ENCODE measurements at regions not wholly inside any gene's neighbourhood (a gene's known extent, or its start where the extent isn't known, plus 50 kb on each side); places are given as distances from the start of the nearest gene placed in this dataset.
"Not testable (repeated sequence)": the region's sequence is repeated elsewhere in the genome, so short reads cannot be mapped to it uniquely, and the experiment has no call there.

GRCh38 chr6:27775138-27775795 lies 136.9 kb downstream of the OR2B2 start:
- DNase-seq (ENCODE audit: low read depth in 3 of 3, low spot score in 2 of 3), result not testable (repeated sequence)

GRCh38 chr6:27774264-27774600 lies 138.0 kb downstream of the OR2B2 start:
- DNase-seq (ENCODE audit: low read depth in 3 of 3, low spot score in 2 of 3), result not testable (repeated sequence)

- not testable (repeated sequence) for DNase-seq (ENCODE audit: low read depth in 3 of 3, low spot score in 2 of 3)
Measured at GRCh38 chr6:27773542-27774263, 138.5 kb downstream of the OR2B2 start.

GRCh38 chr6:27772261-27773001 lies 139.8 kb downstream of the OR2B2 start:
- DNase-seq (ENCODE audit: low read depth in 3 of 3, low spot score in 2 of 3), result peak in 1 of 3 donors; percentile 65

GRCh38 chr6:27771235-27771634 lies 141.0 kb downstream of the OR2B2 start:
- DNase-seq (ENCODE audit: low read depth in 3 of 3, low spot score in 2 of 3), result no peak

GRCh38 chr6:27770724-27771123 lies 141.5 kb downstream of the OR2B2 start:
- no peak for DNase-seq (ENCODE audit: low read depth in 3 of 3, low spot score in 2 of 3)

GRCh38 chr6:27768556-27768955 lies 143.6 kb downstream of the OR2B2 start:
- no peak for DNase-seq (ENCODE audit: low read depth in 3 of 3, low spot score in 2 of 3)

- no peak for DNase-seq (ENCODE audit: low read depth in 3 of 3, low spot score in 2 of 3)
Measured at GRCh38 chr6:27767851-27768250, 144.3 kb downstream of the OR2B2 start.

GRCh38 chr6:27766405-27766804 lies 145.8 kb downstream of the OR2B2 start:
- no peak for DNase-seq (ENCODE audit: low read depth in 3 of 3, low spot score in 2 of 3)

GRCh38 chr6:27765028-27765590 lies 147.1 kb downstream of the OR2B2 start:
- DNase-seq (ENCODE audit: low read depth in 3 of 3, low spot score in 2 of 3), result no peak

GRCh38 chr6:27761391-27761790 lies 150.8 kb downstream of the OR2B2 start:
- DNase-seq (ENCODE audit: low read depth in 3 of 3, low spot score in 2 of 3), result no peak

- no peak for DNase-seq (ENCODE audit: low read depth in 3 of 3, low spot score in 2 of 3)
Measured at GRCh38 chr6:27760464-27760863, 151.7 kb downstream of the OR2B2 start.

GRCh38 chr6:27759930-27760329 lies 152.3 kb downstream of the OR2B2 start:
- DNase-seq (ENCODE audit: low read depth in 3 of 3, low spot score in 2 of 3), result no peak

- DNase-seq (ENCODE audit: low read depth in 3 of 3, low spot score in 2 of 3), result no peak
Measured at GRCh38 chr6:27758491-27758890, 153.7 kb downstream of the OR2B2 start.

GRCh38 chr6:27757307-27757706 lies 154.9 kb downstream of the OR2B2 start:
- DNase-seq (ENCODE audit: low read depth in 3 of 3, low spot score in 2 of 3), result no peak

- DNase-seq (ENCODE audit: low read depth in 3 of 3, low spot score in 2 of 3), result no peak
Measured at GRCh38 chr6:27755768-27756167, 156.4 kb downstream of the OR2B2 start.

- no peak for DNase-seq (ENCODE audit: low read depth in 3 of 3, low spot score in 2 of 3)
Measured at GRCh38 chr6:27754408-27754782, 157.8 kb downstream of the OR2B2 start.

- peak in 2 of 3 donors; percentile 51 to 63 for DNase-seq (ENCODE audit: low read depth in 3 of 3, low spot score in 2 of 3)
Measured at GRCh38 chr6:27753668-27754407, 158.4 kb downstream of the OR2B2 start.

GRCh38 chr6:27752038-27752885 lies 159.9 kb downstream of the OR2B2 start:
- DNase-seq (ENCODE audit: low read depth in 3 of 3, low spot score in 2 of 3), result peak; percentile 80 to 89 (median 86)

GRCh38 chr6:27748661-27749060 lies 163.5 kb downstream of the OR2B2 start:
- DNase-seq (ENCODE audit: low read depth in 3 of 3, low spot score in 2 of 3), result no peak

Measured in right renal cortex interstitium (tissue), 3 donors.